Vagina (tissue), 2 donors: ENCODE measurements at regions not wholly inside any gene's neighbourhood (a gene's known extent, or its start where the extent isn't known, plus 50 kb on each side); places are given as distances from the start of the nearest gene placed in this dataset.

ENCODE experiments used
- DNase-seq, 2 donors: peaks; one replicate each; pipeline ENCODE4 v3.0.0-alpha.2; 2017; ENCODE audit errors: extremely low spot score in 2 of 2
- H3K27ac ChIP-seq: fragments of 200-600 bp; sonication (generic); one replicate; pipeline ENCODE4 v1.5.1; 2019
- H3K27me3 ChIP-seq: fragments of 200-600 bp; sonication (generic); one replicate; pipeline ENCODE4 v1.5.1; 2019
- H3K36me3 ChIP-seq, 2 donors: fragments of 200-600 bp; sonication (generic); one replicate each; pipeline ENCODE4 v1.5.1; 2017 to 2019
- H3K4me1 ChIP-seq: fragments of 200-600 bp; sonication (generic); one replicate; pipeline ENCODE4 v1.5.1; 2019
- H3K4me3 ChIP-seq, 2 donors: fragments of 200-600 bp; sonication (generic); 1 replicate in 1 of 2; 2 replicates in 1 of 2; pipeline ENCODE4 v1.5.1; 2016 to 2019
- H3K9me3 ChIP-seq: fragments of 200-600 bp; sonication (generic); one replicate; pipeline ENCODE4 v1.5.1; 2019
- CTCF ChIP-seq, 3 experiments: fragments of 450-650 bp in 2 of 3; fragments of 200-600 bp in 1 of 3; sonication (generic) in 1 of 3; IDR thresholded peaks; one replicate each; pipeline ENCODE4 v1.5.1; 2017 to 2019; ENCODE audit warnings: antibody characterized with exemption in 3 of 3, mild to moderate bottlenecking in 2 of 3, moderate library complexity in 2 of 3
- POLR2A ChIP-seq, 2 donors: fragments of 450-650 bp; IDR thresholded peaks; one replicate each; pipeline ENCODE4 v1.6.1; 2017; ENCODE audit warnings: antibody characterized with exemption in 2 of 2, mild to moderate bottlenecking in 2 of 2, moderate library complexity in 2 of 2
- POLR2AphosphoS5 ChIP-seq, 2 donors: sonication (generic); formaldehyde crosslinking; IDR thresholded peaks; one replicate each; pipeline ENCODE4 v1.9.0; 2017; ENCODE audit warnings: antibody characterized with exemption in 2 of 2, mild to moderate bottlenecking in 2 of 2, low read depth in 1 of 2; ENCODE audit not compliant: insufficient read depth in 1 of 2
- intact Hi-C: fragments of 100-400 bp; cut with DNase I; formaldehyde crosslinking; loops from one replicate; pipeline ENCODE4 v1.15.1; 2023

GRCh38 chr4:143109376-143109775, 75.3 kb upstream of the USP38 start:
- H3K36me3 ChIP-seq = no peaks in the 10 kb centered on the region
- H3K9me3 ChIP-seq = no peaks in the 10 kb centered on the region
- no peaks in the 10 kb centered on the region for H3K27me3 ChIP-seq
- H3K27ac ChIP-seq = no peak overlapping the region
- H3K4me1 ChIP-seq = no peaks in the 10 kb centered on the region
- TF ChIP-seq CTCF (IDR thresholded peaks at IDR 0.05) (no peak), POLR2AphosphoS5 (IDR thresholded peaks at IDR 0.05; ENCODE audit: insufficient read depth in 1 of 2, low read depth in 1 of 2) (no peak), POLR2A (IDR thresholded peaks at IDR 0.05) (no peak)
- intact Hi-C loops = no loop called here
- no peak overlapping the region for H3K4me3 ChIP-seq
- DNase-seq = no peak

GRCh38 chr4:143118663-143119062, 66.1 kb upstream of the USP38 start:
- TF ChIP-seq POLR2AphosphoS5 (IDR thresholded peaks at IDR 0.05; ENCODE audit: insufficient read depth in 1 of 2, low read depth in 1 of 2) (no peak), POLR2A (IDR thresholded peaks at IDR 0.05) (no peak), CTCF (IDR thresholded peaks at IDR 0.05) (no peak)
- H3K27me3 ChIP-seq = no peaks in the 10 kb centered on the region
- intact Hi-C loops = no loop called here
- H3K27ac ChIP-seq = no peak overlapping the region
- no peaks in the 10 kb centered on the region for H3K4me1 ChIP-seq
- H3K36me3 ChIP-seq = no peaks in the 10 kb centered on the region
- no peak for DNase-seq
- no peaks in the 10 kb centered on the region for H3K9me3 ChIP-seq
- no peak overlapping the region for H3K4me3 ChIP-seq

GRCh38 chr4:143127621-143128020, 57.1 kb upstream of the USP38 start:
- Histone ChIP-seq H3K27ac (no peak overlapping the region), H3K36me3 (no peaks in the 10 kb centered on the region), H3K4me1 (no peaks in the 10 kb centered on the region), H3K9me3 (no peaks in the 10 kb centered on the region), H3K27me3 (no peaks in the 10 kb centered on the region), H3K4me3 (no peak overlapping the region)
- intact Hi-C loops = no loop called here
- DNase-seq = no peak
- TF ChIP-seq POLR2A (IDR thresholded peaks at IDR 0.05) = no peak
- no peak for TF ChIP-seq CTCF (IDR thresholded peaks at IDR 0.05)
- TF ChIP-seq POLR2AphosphoS5 (IDR thresholded peaks at IDR 0.05; ENCODE audit: insufficient read depth in 1 of 2, low read depth in 1 of 2) = no peak

- TF ChIP-seq POLR2A (IDR thresholded peaks at IDR 0.05) (no peak), POLR2AphosphoS5 (IDR thresholded peaks at IDR 0.05; ENCODE audit: insufficient read depth in 1 of 2, low read depth in 1 of 2) (no peak), CTCF (IDR thresholded peaks at IDR 0.05) (no peak)
- H3K4me3 ChIP-seq = no peak overlapping the region
- H3K36me3 ChIP-seq = no peaks in the 10 kb centered on the region
- no peak for DNase-seq
- intact Hi-C loops = loop anchor here (5.0 kb wide), 1 partner anchor 1943 kb away; no protein-coding TSS in a partner anchor
- H3K9me3 ChIP-seq = no peaks in the 10 kb centered on the region
- no peaks in the 10 kb centered on the region for H3K27me3 ChIP-seq
- H3K27ac ChIP-seq = no peak overlapping the region
- H3K4me1 ChIP-seq = no peaks in the 10 kb centered on the region
Measured at GRCh38 chr4:143133977-143134376, 50.7 kb upstream of the USP38 start.
